ENCODE measurements at regions not wholly inside any gene's neighbourhood (a gene's known extent, or its start where the extent isn't known, plus 50 kb on each side); places are given as distances from the start of the nearest gene placed in this dataset.

DNA sequence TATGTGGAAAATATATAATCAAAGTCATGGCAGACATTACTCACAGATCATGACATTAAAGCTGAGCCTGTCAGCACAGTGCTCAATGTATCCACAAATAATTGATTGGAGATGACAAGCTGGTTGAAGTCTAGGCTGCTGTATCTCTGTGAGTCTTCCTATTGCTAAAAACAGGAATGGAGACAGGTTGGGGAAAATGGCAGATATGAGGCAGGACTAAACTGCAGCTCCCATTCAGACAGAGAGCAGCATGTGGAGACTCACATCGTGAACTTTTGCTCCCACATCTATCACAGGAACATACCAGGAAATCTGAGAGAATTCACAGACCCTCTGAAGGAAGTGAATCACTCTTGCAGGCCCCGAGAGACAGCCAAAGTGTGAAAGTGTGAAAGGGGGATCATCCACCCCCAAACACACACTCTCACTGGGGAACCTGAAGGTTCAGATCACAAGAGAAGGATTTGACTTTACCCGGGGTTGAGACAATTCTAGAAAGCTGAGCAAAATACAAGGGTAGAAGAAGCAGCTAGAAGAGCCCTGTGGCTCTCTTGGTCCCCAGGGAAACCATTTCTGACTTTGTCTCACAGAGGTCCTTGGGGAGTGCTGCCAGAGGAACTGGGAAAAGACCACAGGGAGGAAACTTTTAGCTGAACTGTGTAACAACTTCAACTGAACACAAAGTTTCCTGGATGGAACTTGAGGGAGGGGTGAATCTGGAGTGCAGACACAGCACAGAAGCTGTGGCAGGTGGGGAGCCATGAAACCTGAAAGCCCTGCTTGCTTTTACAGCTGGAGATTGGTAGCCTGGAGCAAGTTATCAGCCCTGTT is 173.4 kb downstream of the S1PR1 start:
- TF ChIP-seq CTCF (IDR thresholded peaks at IDR 0.05; ENCODE audit: poor library complexity) (no peak), EZH2 (IDR thresholded peaks at IDR 0.05; ENCODE audit: borderline replicate concordance) (no peak)
